CD4-positive, alpha-beta memory T cell (primary cell): ENCODE measurements at regions not wholly inside any gene's neighbourhood (a gene's known extent, or its start where the extent isn't known, plus 50 kb on each side); places are given as distances from the start of the nearest gene placed in this dataset.

Experiments used
- CTCF ChIA-PET: fragments of 350-600 bp; sonication (Branson Sonifier 250); formaldehyde crosslinking; loops from one replicate; lab custom pipeline; 2021; ENCODE audit warnings: inconsistent platforms; ENCODE audit not compliant: partially characterized antibody; lab: Charles Lee
- POLR2A ChIA-PET: fragments of 350-600 bp; sonication (Branson Sonifier 250); formaldehyde crosslinking; loops from one replicate; lab custom pipeline; 2021; ENCODE audit not compliant: partially characterized antibody; lab: Charles Lee
- DNase-seq, 5 donors: peaks; one replicate each; pipeline versions ENCODE4 v3.0.0 to v3.0.0-alpha.2; 2020 to 2022; ENCODE audit warnings: mixed read lengths in 1 of 5
- H3K27ac ChIP-seq: one replicate; pipeline ENCODE4 v1.7.0; 2013; ENCODE audit warnings: low read depth, low read length
- H3K27me3 ChIP-seq: 2 replicates; pipeline ENCODE4 v1.7.0; 2013; ENCODE audit warnings: mild to moderate bottlenecking, low read length, moderate library complexity; ENCODE audit not compliant: insufficient read depth
- H3K36me3 ChIP-seq: 2 replicates; pipeline ENCODE4 v1.7.0; 2013; ENCODE audit warnings: mild to moderate bottlenecking, low read length, moderate library complexity; ENCODE audit not compliant: insufficient read depth
- H3K4me1 ChIP-seq: 2 replicates; pipeline ENCODE4 v1.7.0; 2013; ENCODE audit warnings: mild to moderate bottlenecking, low read length, moderate library complexity; ENCODE audit not compliant: insufficient read depth
- H3K4me3 ChIP-seq, 2 donors: one replicate each; pipeline ENCODE4 v1.7.0; 2013; ENCODE audit warnings: low read length in 2 of 2, mild to moderate bottlenecking in 1 of 2
- H3K9me3 ChIP-seq, 2 donors: one replicate each; pipeline ENCODE4 v1.7.0; 2013; ENCODE audit warnings: low read length in 2 of 2, control low read depth in 1 of 2; ENCODE audit not compliant: control insufficient read depth in 1 of 2
- H3K27ac Mint-ChIP-seq, 7 donors: one replicate each; pipeline ENCODE4 v1.8.0; 2020 to 2021; ENCODE audit warnings: mixed read lengths in 7 of 7, mild to moderate bottlenecking in 6 of 7, inconsistent platforms in 3 of 7, moderate library complexity in 3 of 7
- H3K27me3 Mint-ChIP-seq, 2 donors: one replicate each; pipeline ENCODE4 v1.8.0; 2020 to 2021; ENCODE audit warnings: mixed read lengths in 2 of 2
- H3K36me3 Mint-ChIP-seq, 2 donors: one replicate each; pipeline ENCODE4 v1.8.0; 2020 to 2021; ENCODE audit warnings: mixed read lengths in 2 of 2, inconsistent platforms in 1 of 2, mild to moderate bottlenecking in 1 of 2
- H3K4me1 Mint-ChIP-seq, 4 donors: one replicate each; pipeline ENCODE4 v1.8.0; 2020 to 2021; ENCODE audit warnings: mixed read lengths in 4 of 4, mild to moderate bottlenecking in 1 of 4
- H3K4me3 Mint-ChIP-seq, 8 donors: one replicate each; pipeline ENCODE4 v1.8.0; 2020 to 2021; ENCODE audit warnings: mixed read lengths in 8 of 8, mild to moderate bottlenecking in 7 of 8, moderate library complexity in 6 of 8, inconsistent platforms in 3 of 8
- H3K9me3 Mint-ChIP-seq, 8 donors: one replicate each; pipeline ENCODE4 v1.8.0; 2020 to 2021; ENCODE audit warnings: mixed read lengths in 8 of 8, mild to moderate bottlenecking in 5 of 8, inconsistent platforms in 3 of 8, moderate library complexity in 1 of 8
- intact Hi-C: fragments of 100-400 bp; cut with micrococcal nuclease; formaldehyde crosslinking; loops from one replicate; pipeline ENCODE4 v1.15.1; 2023

GRCh38 chr19:13652810-13653590, 111.3 kb upstream of the MRI1 start:
- POLR2A ChIA-PET, result interaction anchor here (0.9 kb wide), 1 partner anchor 95 kb away, joined by 3 read pairs; a partner anchor contains a TSS
- H3K4me3 Mint-ChIP-seq, result peak overlapping the region in 3 of 8 donors; percentile 3 to 18 (median 5)

DNA sequence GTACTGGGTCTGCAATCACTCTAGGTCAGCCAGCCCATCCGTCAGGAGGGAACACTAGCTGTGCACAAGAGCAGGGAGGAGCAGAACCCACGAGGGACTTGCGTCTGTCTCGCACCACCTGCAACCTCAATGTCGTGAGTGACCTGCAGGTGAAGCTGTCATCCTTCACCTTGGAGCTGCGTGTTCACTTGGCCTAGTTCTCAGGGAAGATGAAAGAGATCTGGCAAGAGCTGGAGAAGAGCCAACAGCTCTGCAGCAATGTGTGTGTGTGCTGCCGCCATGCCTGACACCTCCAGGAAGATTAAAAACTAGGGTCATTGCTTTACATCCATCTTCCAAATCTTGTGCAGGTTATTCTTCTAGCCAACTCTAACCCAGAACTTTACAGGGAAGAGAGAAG, 117.6 kb upstream of the MRI1 start:
- Mint-ChIP-seq H3K27me3 (peaks cover 9 to 10% of the 10 kb centered on the region in 2 donors), H3K4me3 (no peak overlapping the region), H3K4me1 (peaks cover 0 to under 1% (median 0%) of the 10 kb centered on the region in 4 donors), H3K27ac (no peak overlapping the region), H3K9me3 (peaks cover 0 to 3% (median 0%) of the 10 kb centered on the region in 8 donors), H3K36me3 (no peaks in the 10 kb centered on the region)
- ChIA-PET POLR2A (no interaction called here), CTCF (interaction anchor here (1.0 kb wide), 1 partner anchor 31 kb away, joined by 3 read pairs; no protein-coding TSS in a partner anchor)
- H3K27me3 ChIP-seq, result no peaks in the 10 kb centered on the region
- H3K27ac ChIP-seq, result no peak overlapping the region
- H3K36me3 ChIP-seq, result no peaks in the 10 kb centered on the region
- DNase-seq, result peak in 4 of 5 donors; percentile 4 to 26 (median 10)
- intact Hi-C loops, result no loop called here
- no peak overlapping the region for H3K4me3 ChIP-seq
- no peaks in the 10 kb centered on the region for H3K4me1 ChIP-seq
- no peaks in the 10 kb centered on the region for H3K9me3 ChIP-seq

More at GRCh38 chr19:13652810-13653590, 111.3 kb upstream of the MRI1 start:
- Mint-ChIP-seq H3K4me1 (peaks cover 5 to 14% (median 10%) of the 10 kb centered on the region in 4 donors), H3K27me3 (peaks cover 2 to 3% of the 10 kb centered on the region in 2 donors), H3K9me3 (peaks cover 0 to 5% (median 2%) of the 10 kb centered on the region in 8 donors), H3K36me3 (no peaks in the 10 kb centered on the region), H3K27ac (peak overlapping the region in 4 of 7 donors; percentile 30 to 83 (median 58))
- H3K27me3 ChIP-seq, result no peaks in the 10 kb centered on the region
- CTCF ChIA-PET, result no interaction called here
- no peak overlapping the region for H3K4me3 ChIP-seq
- H3K27ac ChIP-seq, result no peak overlapping the region
- H3K4me1 ChIP-seq, result peaks cover 5% of the 10 kb centered on the region
- peak in 2 of 5 donors; percentile 11 to 12 for DNase-seq
- no peaks in the 10 kb centered on the region for H3K9me3 ChIP-seq
- intact Hi-C loops, result no loop called here
- no peaks in the 10 kb centered on the region for H3K36me3 ChIP-seq

- Mint-ChIP-seq H3K4me1 (no peaks in the 10 kb centered on the region), H3K9me3 (peaks cover 0 to 3% (median 0%) of the 10 kb centered on the region in 8 donors), H3K4me3 (no peak overlapping the region), H3K36me3 (no peaks in the 10 kb centered on the region), H3K27me3 (peaks cover 10 to 15% of the 10 kb centered on the region in 2 donors), H3K27ac (no peak overlapping the region)
- ChIA-PET POLR2A (no interaction called here), CTCF (no interaction called here)
- H3K4me3 ChIP-seq, result no peak overlapping the region
- intact Hi-C loops, result no loop called here
- H3K9me3 ChIP-seq, result no peaks in the 10 kb centered on the region
- H3K27me3 ChIP-seq, result no peaks in the 10 kb centered on the region
- H3K36me3 ChIP-seq, result no peaks in the 10 kb centered on the region
- no peaks in the 10 kb centered on the region for H3K4me1 ChIP-seq
- DNase-seq, result no peak
- H3K27ac ChIP-seq, result no peak overlapping the region
Measured at GRCh38 chr19:13644645-13645044, 119.7 kb upstream of the MRI1 start.

DNA sequence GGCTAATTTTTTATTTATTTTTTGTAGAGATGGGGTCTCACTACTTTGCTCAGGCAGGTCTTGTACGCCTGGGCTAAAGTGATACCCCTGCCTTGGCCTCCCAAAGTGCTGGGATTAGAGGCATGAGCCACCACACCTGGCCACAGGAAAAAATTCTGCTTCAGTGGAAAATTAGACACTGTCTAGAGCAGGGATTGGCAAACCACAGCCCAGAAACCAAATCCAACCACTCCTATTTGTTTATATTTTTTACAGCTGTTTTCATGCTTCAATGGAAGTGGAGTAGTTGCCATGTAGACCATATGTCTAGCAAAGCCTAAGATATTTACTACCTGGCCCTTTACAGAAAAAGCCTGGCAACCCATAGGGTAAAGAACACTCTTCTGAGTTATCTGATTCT, 123.7 kb upstream of the MRI1 start:
- Mint-ChIP-seq H3K4me3 (no peak overlapping the region), H3K27ac (no peak overlapping the region), H3K27me3 (peaks cover 15 to 25% of the 10 kb centered on the region in 2 donors), H3K36me3 (peaks cover 0 to 4% of the 10 kb centered on the region in 2 donors), H3K9me3 (peaks cover 0 to 6% (median 3%) of the 10 kb centered on the region in 8 donors), H3K4me1 (no peaks in the 10 kb centered on the region)
- Histone ChIP-seq H3K4me3 (no peak overlapping the region), H3K9me3 (no peaks in the 10 kb centered on the region), H3K27me3 (no peaks in the 10 kb centered on the region), H3K36me3 (no peaks in the 10 kb centered on the region), H3K27ac (no peak overlapping the region), H3K4me1 (no peaks in the 10 kb centered on the region)
- DNase-seq, result no peak
- intact Hi-C loops, result no loop called here
- ChIA-PET POLR2A (no interaction called here), CTCF (no interaction called here)

- Histone ChIP-seq H3K27me3 (no peaks in the 10 kb centered on the region), H3K4me3 (no peak overlapping the region), H3K36me3 (no peaks in the 10 kb centered on the region), H3K9me3 (no peaks in the 10 kb centered on the region), H3K27ac (no peak overlapping the region), H3K4me1 (no peaks in the 10 kb centered on the region)
- CTCF ChIA-PET, result no interaction called here
- POLR2A ChIA-PET, result no interaction called here
- no peak overlapping the region for H3K4me3 Mint-ChIP-seq
- peaks cover 15 to 22% of the 10 kb centered on the region in 2 donors for H3K27me3 Mint-ChIP-seq
- intact Hi-C loops, result no loop called here
- peaks cover 0 to 4% of the 10 kb centered on the region in 2 donors for H3K36me3 Mint-ChIP-seq
- H3K9me3 Mint-ChIP-seq, result peaks cover 0 to 6% (median 2%) of the 10 kb centered on the region in 8 donors
- no peaks in the 10 kb centered on the region for H3K4me1 Mint-ChIP-seq
- H3K27ac Mint-ChIP-seq, result no peak overlapping the region
- no peak for DNase-seq
Measured at GRCh38 chr19:13639342-13639929, 124.9 kb upstream of the MRI1 start.

GRCh38 chr19:13637664-13638063, 126.7 kb upstream of the MRI1 start:
- no peak overlapping the region for H3K4me3 ChIP-seq
- POLR2A ChIA-PET, result no interaction called here
- H3K27ac Mint-ChIP-seq, result no peak overlapping the region
- H3K27me3 ChIP-seq, result no peaks in the 10 kb centered on the region
- no peaks in the 10 kb centered on the region for H3K4me1 ChIP-seq
- H3K27me3 Mint-ChIP-seq, result peaks cover 14 to 19% of the 10 kb centered on the region in 2 donors
- peaks cover 0 to 6% (median 3%) of the 10 kb centered on the region in 8 donors for H3K9me3 Mint-ChIP-seq
- no peak overlapping the region for H3K27ac ChIP-seq
- intact Hi-C loops, result no loop called here
- no peak overlapping the region for H3K4me3 Mint-ChIP-seq
- peaks cover 0 to 4% of the 10 kb centered on the region in 2 donors for H3K36me3 Mint-ChIP-seq
- no peaks in the 10 kb centered on the region for H3K9me3 ChIP-seq
- CTCF ChIA-PET, result no interaction called here
- H3K4me1 Mint-ChIP-seq, result peaks cover 0 to 1% (median 0%) of the 10 kb centered on the region in 4 donors
- no peak for DNase-seq
- H3K36me3 ChIP-seq, result no peaks in the 10 kb centered on the region

DNA sequence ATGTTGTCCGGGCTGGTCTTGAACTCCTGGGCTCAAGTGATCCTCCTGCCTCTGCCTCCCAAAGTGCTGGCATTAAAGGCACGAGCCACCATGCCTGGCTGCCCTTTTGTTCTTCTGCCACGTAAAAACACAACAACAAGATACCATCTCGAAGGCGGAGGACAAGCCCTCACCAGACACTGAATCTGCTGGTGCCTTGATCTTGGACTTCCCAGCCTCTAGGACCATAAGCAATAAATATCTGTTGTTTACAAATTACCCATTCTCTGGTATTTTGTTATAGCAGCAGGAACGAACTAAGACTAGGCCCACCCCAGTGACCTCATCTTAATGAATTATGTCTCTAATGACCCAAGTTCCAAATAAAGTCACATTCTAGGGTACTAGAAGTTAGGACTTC, 128.4 kb upstream of the CACNA1A start:
- intact Hi-C loops, result no loop called here
- no peaks in the 10 kb centered on the region for H3K27me3 ChIP-seq
- H3K36me3 ChIP-seq, result no peaks in the 10 kb centered on the region
- ChIA-PET CTCF (interaction anchor here (0.6 kb wide), 1 partner anchor 1065 kb away, joined by 3 read pairs; no protein-coding TSS in a partner anchor), POLR2A (no interaction called here)
- H3K9me3 Mint-ChIP-seq, result peaks cover 0 to 7% (median 3%) of the 10 kb centered on the region in 8 donors
- no peak overlapping the region for H3K4me3 ChIP-seq
- no peak for DNase-seq
- H3K9me3 ChIP-seq, result no peaks in the 10 kb centered on the region
- peaks cover 0 to 1% (median 0%) of the 10 kb centered on the region in 4 donors for H3K4me1 Mint-ChIP-seq
- H3K4me1 ChIP-seq, result no peaks in the 10 kb centered on the region
- no peak overlapping the region for H3K27ac ChIP-seq
- no peak overlapping the region for H3K27ac Mint-ChIP-seq
- peaks cover 0 to 4% of the 10 kb centered on the region in 2 donors for H3K36me3 Mint-ChIP-seq
- H3K27me3 Mint-ChIP-seq, result peaks cover 11 to 15% of the 10 kb centered on the region in 2 donors
- no peak overlapping the region for H3K4me3 Mint-ChIP-seq
